Stimulated activated naive B cell treated with anti-CD40 and anti-IgM and Interleukin-4, amounts not matched to agents 10 μg/mL and 1 μg/mL and 100 μg/mL, for 72 hours (primary cell): ENCODE measurements at regions not wholly inside any gene's neighbourhood (a gene's known extent, or its start where the extent isn't known, plus 50 kb on each side); places are given as distances from the start of the nearest gene placed in this dataset.

Experiments
- ATAC-seq, 2 donors: fragments of 150-1000 bp; cut with Tn5 transposase; replicated peaks; 2 replicates each; pipeline ENCODE4 v1.10.0; 2021; ENCODE audit warnings: moderate library complexity in 1 of 2
- DNase-seq: peaks from one replicate; pipeline ENCODE4 v3.0.0; 2021
- H3K27ac Mint-ChIP-seq: one replicate; pipeline ENCODE4 v1.8.0; 2022; ENCODE audit warnings: mild to moderate bottlenecking, mixed read lengths
- H3K27me3 Mint-ChIP-seq, 2 donors: one replicate each; pipeline ENCODE4 v1.8.0; 2022; ENCODE audit warnings: mixed read lengths in 2 of 2
- H3K36me3 Mint-ChIP-seq, 2 donors: one replicate each; pipeline ENCODE4 v1.8.0; 2022; ENCODE audit warnings: mixed read lengths in 2 of 2, mild to moderate bottlenecking in 1 of 2
- H3K4me1 Mint-ChIP-seq, 2 donors: one replicate each; pipeline ENCODE4 v1.8.0; 2022; ENCODE audit warnings: mixed read lengths in 2 of 2, mild to moderate bottlenecking in 1 of 2
- H3K4me3 Mint-ChIP-seq, 2 donors: one replicate each; pipeline ENCODE4 v1.8.0; 2022; ENCODE audit warnings: mild to moderate bottlenecking in 2 of 2, mixed read lengths in 2 of 2, moderate library complexity in 1 of 2
- H3K9me3 Mint-ChIP-seq, 2 donors: one replicate each; pipeline ENCODE4 v1.8.0; 2022; ENCODE audit warnings: mixed read lengths in 2 of 2, mild to moderate bottlenecking in 1 of 2

DNA sequence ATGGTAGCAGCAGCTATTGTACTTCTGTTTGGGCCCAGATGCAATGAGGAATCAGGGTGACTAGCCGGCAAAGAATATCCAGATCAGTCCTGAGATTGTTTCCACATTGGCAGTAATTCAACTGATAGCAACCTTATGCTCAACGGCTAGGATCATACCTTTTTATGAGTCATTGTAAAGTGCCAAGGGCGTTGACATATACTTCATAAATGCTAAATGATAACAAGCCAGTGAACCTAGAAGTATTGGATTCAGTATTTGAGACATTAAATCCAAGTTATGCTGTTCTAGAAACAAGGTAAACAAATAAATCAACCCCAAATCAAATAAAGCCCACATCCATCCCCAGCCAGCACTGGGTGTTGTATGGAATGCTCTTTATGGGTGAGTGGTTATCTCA is 207.1 kb upstream of the ZFHX3 start:
- Mint-ChIP-seq H3K36me3 (no peaks in the 10 kb centered on the region), H3K9me3 (no peaks in the 10 kb centered on the region), H3K27me3 (no peaks in the 10 kb centered on the region), H3K4me3 (no peak overlapping the region), H3K27ac (no peak overlapping the region), H3K4me1 (no peaks in the 10 kb centered on the region)
- no peak for ATAC-seq
- no peak for DNase-seq

GRCh38 chr16:73253922-73254480 is 206.1 kb upstream of the ZFHX3 start:
- no peaks in the 10 kb centered on the region for H3K4me1 Mint-ChIP-seq
- H3K27me3 Mint-ChIP-seq = no peaks in the 10 kb centered on the region
- H3K36me3 Mint-ChIP-seq = no peaks in the 10 kb centered on the region
- H3K27ac Mint-ChIP-seq = no peak overlapping the region
- ATAC-seq (no peak), DNase-seq (no peak)
- no peak overlapping the region for H3K4me3 Mint-ChIP-seq
- peaks cover 0 to 1% of the 10 kb centered on the region in 2 donors for H3K9me3 Mint-ChIP-seq

- ATAC-seq = no peak
- no peak for DNase-seq
- Mint-ChIP-seq H3K4me1 (no peaks in the 10 kb centered on the region), H3K27me3 (no peaks in the 10 kb centered on the region), H3K9me3 (peaks cover 0 to 1% of the 10 kb centered on the region in 2 donors), H3K4me3 (no peak overlapping the region), H3K27ac (no peak overlapping the region), H3K36me3 (no peaks in the 10 kb centered on the region)
Observed at GRCh38 chr16:73252446-73252845, 204.5 kb upstream of the ZFHX3 start.

DNA sequence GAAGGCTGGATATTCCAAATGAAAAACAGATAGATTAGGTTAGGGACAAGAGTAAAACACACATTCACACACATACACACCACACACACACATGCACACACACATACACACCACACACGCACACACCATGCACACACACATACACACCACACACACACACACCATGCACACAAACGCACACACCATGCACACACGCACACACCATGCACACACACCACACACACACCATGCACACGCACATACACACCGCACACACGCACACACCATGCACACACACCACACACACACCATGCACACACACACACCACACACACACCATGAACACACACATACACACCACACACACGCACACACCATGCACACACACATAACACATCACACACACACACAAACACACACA is 203.7 kb upstream of the ZFHX3 start:
- peaks cover 0 to 1% of the 10 kb centered on the region in 2 donors for H3K9me3 Mint-ChIP-seq
- H3K4me3 Mint-ChIP-seq = no peak overlapping the region
- no peak overlapping the region for H3K27ac Mint-ChIP-seq
- H3K36me3 Mint-ChIP-seq = no peaks in the 10 kb centered on the region
- H3K27me3 Mint-ChIP-seq = no peaks in the 10 kb centered on the region
- no peak for ATAC-seq
- DNase-seq = no peak
- H3K4me1 Mint-ChIP-seq = no peaks in the 10 kb centered on the region

- no peaks in the 10 kb centered on the region for H3K4me1 Mint-ChIP-seq
- ATAC-seq (no peak), DNase-seq (no peak)
- no peaks in the 10 kb centered on the region for H3K36me3 Mint-ChIP-seq
- H3K4me3 Mint-ChIP-seq = no peak overlapping the region
- H3K27ac Mint-ChIP-seq = no peak overlapping the region
- peaks cover 0 to 1% of the 10 kb centered on the region in 2 donors for H3K9me3 Mint-ChIP-seq
- peaks cover 4 to 5% of the 10 kb centered on the region in 2 donors for H3K27me3 Mint-ChIP-seq
Observed at GRCh38 chr16:73248316-73248715, 200.4 kb upstream of the ZFHX3 start.

DNA sequence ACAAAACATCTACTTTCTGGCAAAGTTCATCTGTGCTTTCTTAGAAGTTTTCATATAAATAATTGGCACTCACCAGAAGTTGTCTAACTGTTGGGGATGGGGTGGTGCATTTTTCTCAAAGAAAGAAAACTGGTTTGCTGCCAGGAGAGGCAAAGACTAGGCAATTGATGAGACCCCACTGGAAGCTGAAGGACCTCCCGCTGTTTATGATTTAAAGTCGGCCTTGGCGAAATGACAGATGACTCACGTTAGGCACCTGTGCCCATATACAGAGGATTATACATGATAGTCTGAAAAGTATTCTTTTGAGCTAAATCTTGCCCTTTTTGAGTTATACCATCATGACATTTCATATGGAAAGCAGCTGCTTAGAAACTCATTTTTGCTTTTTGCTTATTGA is 193.0 kb upstream of the ZFHX3 start:
- ATAC-seq (no peak), DNase-seq (no peak)
- Mint-ChIP-seq H3K27me3 (peaks cover 15 to 17% of the 10 kb centered on the region in 2 donors), H3K36me3 (no peaks in the 10 kb centered on the region), H3K9me3 (no peaks in the 10 kb centered on the region), H3K4me1 (no peaks in the 10 kb centered on the region), H3K4me3 (no peak overlapping the region), H3K27ac (no peak overlapping the region)

- Mint-ChIP-seq H3K36me3 (no peaks in the 10 kb centered on the region), H3K27me3 (peaks cover 12 to 14% of the 10 kb centered on the region in 2 donors), H3K9me3 (no peaks in the 10 kb centered on the region), H3K4me1 (no peaks in the 10 kb centered on the region), H3K4me3 (no peak overlapping the region), H3K27ac (no peak overlapping the region)
- DNase-seq = no peak
- no peak for ATAC-seq
Observed at GRCh38 chr16:73237601-73238000, 189.7 kb upstream of the ZFHX3 start.

- peaks cover 12 to 14% of the 10 kb centered on the region in 2 donors for H3K27me3 Mint-ChIP-seq
- H3K27ac Mint-ChIP-seq = no peak overlapping the region
- DNase-seq (no peak), ATAC-seq (no peak)
- H3K4me3 Mint-ChIP-seq = no peak overlapping the region
- H3K36me3 Mint-ChIP-seq = no peaks in the 10 kb centered on the region
- H3K9me3 Mint-ChIP-seq = no peaks in the 10 kb centered on the region
- no peaks in the 10 kb centered on the region for H3K4me1 Mint-ChIP-seq
Observed at GRCh38 chr16:73234496-73234895, 186.6 kb upstream of the ZFHX3 start.

GRCh38 chr16:73233846-73234424 is 186.0 kb upstream of the ZFHX3 start:
- no peak overlapping the region for H3K4me3 Mint-ChIP-seq
- H3K4me1 Mint-ChIP-seq = no peaks in the 10 kb centered on the region
- peaks cover 12 to 14% of the 10 kb centered on the region in 2 donors for H3K27me3 Mint-ChIP-seq
- no peaks in the 10 kb centered on the region for H3K9me3 Mint-ChIP-seq
- DNase-seq (no peak), ATAC-seq (no peak)
- H3K27ac Mint-ChIP-seq = no peak overlapping the region
- no peaks in the 10 kb centered on the region for H3K36me3 Mint-ChIP-seq

GRCh38 chr16:73233329-73233765 is 185.4 kb upstream of the ZFHX3 start:
- DNase-seq (no peak), ATAC-seq (no peak)
- peaks cover 6 to 8% of the 10 kb centered on the region in 2 donors for H3K27me3 Mint-ChIP-seq
- no peaks in the 10 kb centered on the region for H3K4me1 Mint-ChIP-seq
- H3K4me3 Mint-ChIP-seq = no peak overlapping the region
- H3K36me3 Mint-ChIP-seq = no peaks in the 10 kb centered on the region
- H3K27ac Mint-ChIP-seq = no peak overlapping the region
- no peaks in the 10 kb centered on the region for H3K9me3 Mint-ChIP-seq

DNA sequence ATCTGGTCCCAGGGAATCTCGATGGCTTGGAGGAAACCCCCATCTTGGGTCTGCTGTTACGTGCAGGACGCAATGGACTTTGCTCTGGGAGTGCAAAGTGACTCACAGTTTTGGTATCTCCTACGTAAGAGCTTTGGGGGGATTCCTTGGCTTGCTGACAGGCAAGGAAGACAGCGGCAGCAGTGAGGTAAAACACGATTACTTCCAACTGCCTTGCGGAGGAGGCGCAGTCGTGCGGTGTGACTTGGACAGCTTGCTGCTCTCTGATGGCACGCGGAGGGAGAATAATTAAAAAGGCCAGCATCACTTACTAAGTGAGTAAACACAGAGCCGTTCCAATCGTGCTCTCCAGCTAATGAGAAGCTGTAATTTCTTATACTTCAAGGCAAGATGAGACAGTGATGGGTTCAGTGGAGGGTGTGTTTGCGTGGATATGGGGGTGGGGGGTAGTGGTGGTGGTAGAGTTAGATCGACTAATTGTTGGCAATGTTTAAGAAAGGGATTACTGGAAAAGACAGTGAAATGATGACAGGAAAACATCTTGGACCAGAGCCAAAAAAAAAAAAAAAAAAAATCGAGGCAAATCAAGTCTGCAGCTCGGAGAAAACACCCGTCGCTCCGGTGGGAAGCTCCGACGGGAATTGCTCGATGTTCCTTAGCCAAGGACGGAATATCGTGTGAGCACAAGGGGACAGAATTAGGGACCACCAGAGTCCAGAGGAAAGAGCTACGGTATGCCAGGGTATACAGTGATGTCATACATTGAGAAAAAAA is 184.8 kb upstream of the ZFHX3 start:
- no peak for ATAC-seq

DNA sequence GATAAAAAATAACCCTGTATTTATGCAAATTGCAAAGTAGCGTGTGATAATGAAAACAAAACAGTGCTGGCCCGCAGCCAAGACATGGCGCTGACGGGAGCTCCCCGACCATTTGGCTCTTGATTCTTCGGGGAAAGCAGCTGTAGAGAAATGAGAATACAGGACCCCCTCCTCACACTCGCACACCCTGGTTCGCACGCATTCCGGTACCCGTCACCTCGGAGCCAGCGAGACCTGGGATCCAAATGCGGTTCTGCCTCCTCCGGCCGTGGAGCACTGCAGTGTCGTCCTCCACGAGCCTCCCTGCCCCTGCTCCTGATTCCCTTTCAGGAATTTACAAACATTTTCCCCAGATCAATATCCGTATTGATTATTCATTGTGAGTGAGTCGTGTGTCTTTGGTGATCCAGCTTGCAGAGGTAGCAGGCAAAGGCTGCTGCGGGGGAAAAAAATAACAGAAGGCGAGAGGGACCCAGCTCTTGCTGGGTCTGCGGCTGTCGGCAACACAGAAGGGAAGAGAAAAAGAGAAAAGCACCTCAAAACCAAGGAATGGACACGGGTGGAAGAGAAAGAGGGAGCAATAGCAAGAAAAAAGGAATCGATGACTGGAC is 184.1 kb upstream of the ZFHX3 start:
- Mint-ChIP-seq H3K36me3 (no peaks in the 10 kb centered on the region), H3K4me3 (no peak overlapping the region), H3K4me1 (no peaks in the 10 kb centered on the region), H3K9me3 (no peaks in the 10 kb centered on the region), H3K27ac (no peak overlapping the region), H3K27me3 (peaks cover 0 to 3% of the 10 kb centered on the region in 2 donors)
- ATAC-seq (no peak), DNase-seq (no peak)

More for the DNA sequence above, 184.8 kb upstream of the ZFHX3 start:
- Mint-ChIP-seq H3K4me3 (no peak overlapping the region), H3K27ac (no peak overlapping the region), H3K9me3 (no peaks in the 10 kb centered on the region), H3K4me1 (no peaks in the 10 kb centered on the region), H3K36me3 (no peaks in the 10 kb centered on the region), H3K27me3 (peaks cover 3 to 4% of the 10 kb centered on the region in 2 donors)
- no peak for DNase-seq

GRCh38 chr16:73231379-73231778 is 183.5 kb upstream of the ZFHX3 start:
- no peaks in the 10 kb centered on the region for H3K4me1 Mint-ChIP-seq
- no peaks in the 10 kb centered on the region for H3K9me3 Mint-ChIP-seq
- ATAC-seq (no peak), DNase-seq (no peak)
- no peak overlapping the region for H3K27ac Mint-ChIP-seq
- H3K4me3 Mint-ChIP-seq = no peak overlapping the region
- peaks cover 0 to 3% of the 10 kb centered on the region in 2 donors for H3K27me3 Mint-ChIP-seq
- no peaks in the 10 kb centered on the region for H3K36me3 Mint-ChIP-seq

GRCh38 chr16:73230651-73231050 is 182.7 kb upstream of the ZFHX3 start:
- Mint-ChIP-seq H3K4me3 (no peak overlapping the region), H3K36me3 (no peaks in the 10 kb centered on the region), H3K9me3 (no peaks in the 10 kb centered on the region), H3K27ac (no peak overlapping the region), H3K4me1 (no peaks in the 10 kb centered on the region), H3K27me3 (peaks cover 0 to 3% of the 10 kb centered on the region in 2 donors)
- DNase-seq (no peak), ATAC-seq (no peak)

- no peaks in the 10 kb centered on the region for H3K4me1 Mint-ChIP-seq
- ATAC-seq (no peak), DNase-seq (no peak)
- H3K36me3 Mint-ChIP-seq = no peaks in the 10 kb centered on the region
- no peaks in the 10 kb centered on the region for H3K9me3 Mint-ChIP-seq
- no peak overlapping the region for H3K4me3 Mint-ChIP-seq
- H3K27me3 Mint-ChIP-seq = no peaks in the 10 kb centered on the region
- no peak overlapping the region for H3K27ac Mint-ChIP-seq
Observed at GRCh38 chr16:73228649-73229048, 180.7 kb upstream of the ZFHX3 start.
